HG02759 (cell line): ENCODE measurements at regions not wholly inside any gene's neighbourhood (a gene's known extent, or its start where the extent isn't known, plus 50 kb on each side); places are given as distances from the start of the nearest gene placed in this dataset.
A peak's percentile ranks its signal among the peaks of the same experiment; 100 is the strongest.
"Not testable (repeated sequence)": the region's sequence is repeated elsewhere in the genome, so short reads cannot be mapped to it uniquely, and the experiment has no call there.

ENCODE experiments used
- ATAC-seq: cut with Tn5 transposase; IDR thresholded peaks from one replicate; pipeline ENCODE4 v1.9.1; 2021; ENCODE audit warnings: mild to moderate bottlenecking, moderate library complexity; ENCODE audit not compliant: unreplicated experiment

GRCh38 chr14:30252783-30253674 lies 305.9 kb upstream of the G2E3 start:
- ATAC-seq, result no peak

DNA sequence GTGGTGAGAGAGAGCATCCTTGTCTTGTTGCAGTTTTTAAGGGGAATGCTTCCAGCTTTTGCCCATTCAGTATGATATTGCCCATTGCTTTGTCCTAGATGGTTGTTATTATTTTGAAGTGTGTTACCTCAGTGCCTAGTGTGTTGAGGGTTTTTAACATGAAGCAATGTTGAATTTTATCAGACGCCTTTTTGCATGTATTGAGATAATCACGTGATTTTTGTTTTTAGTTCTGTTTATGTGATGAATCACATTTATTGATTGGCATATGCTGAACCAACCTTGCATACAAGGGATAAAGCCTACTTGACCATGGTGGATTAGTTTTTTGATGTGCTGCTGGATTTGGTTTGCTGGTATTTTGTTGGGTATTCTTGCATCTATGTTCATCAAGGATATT lies 302.3 kb upstream of the G2E3 start:
- no peak for ATAC-seq

DNA sequence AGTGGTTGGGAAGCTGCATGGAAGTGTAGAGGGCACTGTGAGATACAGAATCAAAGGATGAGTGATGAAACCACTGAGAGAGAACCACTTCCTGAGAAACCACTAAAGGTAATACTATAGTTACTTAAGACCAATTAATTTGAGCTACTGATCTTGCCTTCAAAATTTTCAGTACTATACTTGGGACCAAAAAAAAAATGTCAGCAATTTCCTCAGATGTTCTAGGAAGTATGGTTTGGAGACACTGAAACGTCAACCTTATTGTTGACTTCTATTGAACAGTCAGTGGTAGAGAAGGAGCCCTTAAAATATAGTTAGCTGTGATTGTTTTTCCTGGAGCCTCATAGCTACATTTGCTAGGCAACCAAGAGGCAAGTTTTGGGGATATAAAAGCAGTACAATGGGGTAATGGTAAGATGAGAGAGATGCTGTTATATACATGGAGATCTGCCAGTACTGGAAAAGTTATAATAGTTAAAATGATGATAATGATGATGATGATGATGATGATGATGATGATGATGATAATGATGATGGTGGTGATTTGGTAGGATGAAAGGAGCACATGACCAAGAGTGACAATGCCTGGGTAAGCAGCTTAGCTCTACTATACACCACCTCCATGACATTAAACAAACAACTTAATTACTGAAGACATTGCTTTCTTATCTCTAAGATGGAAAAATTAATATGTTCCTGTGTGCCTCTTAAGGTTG lies 300.9 kb upstream of the G2E3 start:
- no peak for ATAC-seq

- no peak for ATAC-seq
Measured at GRCh38 chr14:30260833-30261607, 297.9 kb upstream of the G2E3 start.

- no peak for ATAC-seq
Measured at GRCh38 chr14:30264161-30264560, 294.8 kb upstream of the G2E3 start.

DNA sequence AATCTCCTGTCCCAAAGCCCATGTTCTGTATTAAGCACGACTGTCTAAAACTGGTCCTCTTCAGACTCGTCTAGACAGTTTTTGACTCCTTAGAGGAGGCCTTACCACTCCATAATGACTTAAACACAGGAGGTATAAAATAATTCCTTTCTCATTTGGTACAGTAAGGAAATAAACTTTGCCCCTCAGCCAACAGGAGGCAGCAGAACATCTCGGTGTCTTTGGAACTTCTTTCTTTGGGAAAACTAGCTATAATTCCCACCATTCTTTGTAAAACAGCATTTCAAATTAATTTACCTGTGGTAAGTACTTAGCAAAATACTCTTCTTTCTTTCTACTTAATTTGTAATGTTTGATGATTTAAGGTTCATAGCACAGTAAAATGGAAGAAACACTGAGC lies 292.7 kb upstream of the G2E3 start:
- no peak for ATAC-seq

GRCh38 chr14:30267141-30267540 lies 291.8 kb upstream of the G2E3 start:
- no peak for ATAC-seq

- ATAC-seq, result peak; percentile 100
Measured at GRCh38 chr14:30270200-30271161, 288.5 kb upstream of the G2E3 start.

DNA sequence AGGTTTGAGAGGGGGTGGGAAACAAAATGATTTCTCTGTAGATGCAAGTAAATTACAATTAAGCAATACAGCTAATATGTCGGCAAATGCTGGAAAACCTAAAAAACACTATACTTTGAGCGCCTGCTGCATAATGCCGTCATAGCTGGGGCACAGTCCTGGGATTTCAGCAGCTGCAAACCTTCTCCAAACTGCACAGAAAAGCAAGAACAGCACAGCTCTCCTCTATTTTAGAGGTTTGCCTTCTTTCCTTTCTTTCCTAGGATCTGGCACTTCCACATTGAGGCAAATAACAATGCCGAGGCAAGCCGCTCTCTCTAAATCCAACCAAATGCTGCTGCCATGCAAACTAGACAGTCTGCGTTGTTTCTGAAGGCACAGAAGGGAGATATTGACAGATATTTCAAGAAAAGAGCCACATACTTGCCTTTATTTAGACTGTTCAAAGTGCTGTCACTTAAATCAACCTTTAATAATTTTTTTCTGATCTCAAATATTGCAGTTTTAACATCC lies 287.1 kb upstream of the G2E3 start:
- no peak for ATAC-seq

- no peak for ATAC-seq
Measured at GRCh38 chr14:30272848-30273832, 285.8 kb upstream of the G2E3 start.

DNA sequence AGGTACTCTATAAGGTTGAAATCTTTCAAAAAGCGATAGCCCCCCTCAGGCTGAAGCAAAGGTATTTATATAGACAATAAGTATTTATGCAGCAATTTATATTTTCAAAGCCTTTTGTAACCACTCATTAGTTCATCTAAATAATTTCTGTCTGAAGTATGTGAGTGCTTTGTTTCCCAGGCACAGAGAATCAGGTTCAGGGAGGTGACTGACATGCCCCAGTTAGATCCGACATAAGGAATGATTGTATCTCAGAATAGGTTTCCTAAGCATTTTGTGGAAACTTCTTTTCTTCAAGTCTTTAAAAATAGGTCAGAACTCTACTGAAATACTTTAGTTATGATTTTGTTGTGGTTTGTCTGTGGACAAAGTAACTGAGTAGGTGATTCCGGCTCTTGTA lies 283.4 kb upstream of the G2E3 start:
- ATAC-seq, result no peak

GRCh38 chr14:30277268-30277667 lies 281.7 kb upstream of the G2E3 start:
- no peak for ATAC-seq

- ATAC-seq, result not testable (repeated sequence)
Measured at GRCh38 chr14:30278856-30279255, 280.1 kb upstream of the G2E3 start.

GRCh38 chr14:30283822-30284446 lies 275.0 kb upstream of the G2E3 start:
- no peak for ATAC-seq

- ATAC-seq, result no peak
Measured at GRCh38 chr14:30284808-30285207, 274.1 kb upstream of the G2E3 start.

GRCh38 chr14:30287579-30288445 lies 271.1 kb upstream of the G2E3 start:
- no peak for ATAC-seq

DNA sequence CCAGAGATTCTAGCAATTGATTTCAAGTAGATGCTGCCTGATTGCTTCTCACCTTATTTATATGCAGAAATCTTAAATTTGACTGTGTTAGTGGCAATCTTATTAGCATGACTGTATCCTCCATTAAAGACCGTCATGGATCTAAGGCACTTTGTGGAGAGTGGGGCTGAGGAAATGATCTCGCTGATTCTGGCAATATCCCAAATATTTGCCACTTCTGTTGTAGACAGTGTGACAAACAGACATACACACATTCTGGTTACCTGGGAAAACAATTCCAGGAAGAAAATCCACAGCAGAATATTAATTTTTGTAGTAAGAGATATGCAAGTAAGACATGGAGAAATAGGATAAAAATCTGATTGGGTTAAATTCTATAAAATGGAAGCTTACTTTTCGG lies 269.0 kb upstream of the G2E3 start:
- no peak for ATAC-seq

DNA sequence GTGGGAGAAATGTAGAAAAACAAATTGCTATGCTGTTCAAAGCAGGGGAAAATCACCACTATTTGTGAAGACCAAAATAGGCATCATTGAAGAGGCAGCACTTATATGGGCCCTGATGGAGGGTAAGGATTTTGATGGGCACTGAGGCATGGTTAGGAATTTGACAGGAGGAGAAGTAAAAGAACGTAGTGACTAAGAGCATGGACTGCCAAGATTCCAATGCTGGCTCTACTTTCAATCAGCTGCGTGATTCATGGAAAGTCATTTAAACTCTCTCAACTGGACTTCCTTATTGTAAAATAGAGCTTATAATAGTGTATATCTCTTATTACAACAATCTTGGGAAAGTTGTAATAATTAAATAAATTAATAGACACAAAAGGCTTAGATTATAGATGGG lies 267.7 kb upstream of the G2E3 start:
- ATAC-seq, result no peak
